A673 (cell line): ENCODE measurements at regions not wholly inside any gene's neighbourhood (a gene's known extent, or its start where the extent isn't known, plus 50 kb on each side); places are given as distances from the start of the nearest gene placed in this dataset.

Experiments used
- BruUV-seq: library from RNA; stranded (reverse); fragments of 400-500 nt; replicated peaks from 2 replicates; lab custom pipeline; 2021; lab: Mats Ljungman, UMichigan
- CTCF ChIA-PET: fragments of 300-600 bp; sonication (Branson Sonifier 250); formaldehyde crosslinking; loops from one replicate; lab custom pipeline; 2022; ENCODE audit warnings: antibody characterized with exemption; lab: Charles Lee
- POLR2A ChIA-PET: fragments of 300-600 bp; sonication (Branson Sonifier 250); formaldehyde crosslinking; loops from one replicate; lab custom pipeline; 2022; ENCODE audit warnings: antibody characterized with exemption; ENCODE audit not compliant: low non-redundant PET; lab: Charles Lee
- DNase-seq: peaks from one replicate; pipeline ENCODE4 v3.0.0-alpha.2; 2015; ENCODE audit warnings: low spot score
- H3K27ac ChIP-seq: fragments of 200-600 bp; sonication (generic); 2 replicates; pipeline ENCODE4 v1.5.1; 2016; ENCODE audit warnings: mixed run types, low read depth, mild to moderate bottlenecking, mixed read lengths, antibody characterized with exemption, low read length; ENCODE audit not compliant: poor library complexity, severe bottlenecking
- H3K27me3 ChIP-seq: fragments of 200-600 bp; sonication (generic); replicated peaks from 2 replicates; pipeline ENCODE4 v1.6.1; 2017; ENCODE audit warnings: mixed run types, low read depth, mild to moderate bottlenecking, mixed read lengths, antibody characterized with exemption, low read length; ENCODE audit not compliant: insufficient read depth, poor library complexity
- H3K36me3 ChIP-seq: fragments of 200-600 bp; sonication (generic); 2 replicates; pipeline ENCODE4 v1.6.1; 2016; ENCODE audit warnings: mixed run types, mild to moderate bottlenecking, mixed read lengths, antibody characterized with exemption, low read length; ENCODE audit not compliant: insufficient read depth, poor library complexity, severe bottlenecking
- H3K4me1 ChIP-seq: fragments of 200-600 bp; sonication (generic); 2 replicates; pipeline ENCODE4 v1.6.1; 2017; ENCODE audit warnings: mixed run types, mild to moderate bottlenecking, mixed read lengths, antibody characterized with exemption, low read length; ENCODE audit not compliant: insufficient read depth, poor library complexity, severe bottlenecking
- H3K4me3 ChIP-seq: fragments of 200-600 bp; sonication (generic); 2 replicates; pipeline ENCODE4 v1.5.1; 2016; ENCODE audit warnings: low read depth, mixed run types, mild to moderate bottlenecking, mixed read lengths, low read length; ENCODE audit not compliant: poor library complexity, severe bottlenecking
- H3K9me3 ChIP-seq: fragments of 200-600 bp; sonication (generic); 2 replicates; pipeline ENCODE4 v1.6.1; 2016; ENCODE audit warnings: mixed run types, low read depth, mild to moderate bottlenecking, mixed read lengths, antibody characterized with exemption, low read length; ENCODE audit not compliant: poor library complexity, severe bottlenecking
- CTCF ChIP-seq: fragments of 300-800, 200-600 bp; sonication (generic); conservative IDR thresholded peaks from 2 replicates; pipeline ENCODE4 v1.5.1; 2017; ENCODE audit warnings: low read depth, mild to moderate bottlenecking, antibody characterized with exemption, low read length, moderate library complexity, mixed read lengths
- EZH2 ChIP-seq: fragments of 200-600 bp; sonication (generic); IDR thresholded peaks from 2 replicates; pipeline ENCODE4 v1.6.1; 2017; ENCODE audit warnings: borderline replicate concordance, low read depth, mild to moderate bottlenecking, mixed read lengths, antibody characterized with exemption, low read length; ENCODE audit not compliant: poor library complexity, severe bottlenecking
- intact Hi-C: fragments of 100-400 bp; cut with micrococcal nuclease; formaldehyde crosslinking; loops from one replicate; pipeline ENCODE4 v1.10.0; 2022; ENCODE audit not compliant: unreplicated experiment

GRCh38 chr2:753123-753522, 75.9 kb upstream of the TMEM18 start:
- ChIA-PET POLR2A (no interaction called here), CTCF (no interaction called here)
- Histone ChIP-seq H3K27ac (no peak overlapping the region), H3K36me3 (no peaks in the 10 kb centered on the region), H3K4me1 (no peaks in the 10 kb centered on the region), H3K9me3 (no peaks in the 10 kb centered on the region), H3K27me3 (no peaks in the 10 kb centered on the region), H3K4me3 (no peak overlapping the region)
- BruUV-seq, result no TSS peak
- intact Hi-C loops, result no loop called here
- DNase-seq, result no peak
- TF ChIP-seq CTCF, result no peak
- TF ChIP-seq EZH2, result no peak

- H3K9me3 ChIP-seq, result no peaks in the 10 kb centered on the region
- BruUV-seq, result no TSS peak
- POLR2A ChIA-PET, result no interaction called here
- TF ChIP-seq EZH2 (no peak), CTCF (no peak)
- no peak overlapping the region for H3K4me3 ChIP-seq
- H3K27ac ChIP-seq, result no peak overlapping the region
- no peaks in the 10 kb centered on the region for H3K27me3 ChIP-seq
- CTCF ChIA-PET, result no interaction called here
- H3K36me3 ChIP-seq, result no peaks in the 10 kb centered on the region
- H3K4me1 ChIP-seq, result no peaks in the 10 kb centered on the region
- DNase-seq, result no peak
- intact Hi-C loops, result no loop called here
These were observed 74.3 kb upstream of the TMEM18 start for GRCh38 chr2:751474-751873.

- no peak overlapping the region for H3K27ac ChIP-seq
- no peak overlapping the region for H3K4me3 ChIP-seq
- no peaks in the 10 kb centered on the region for H3K9me3 ChIP-seq
- no peaks in the 10 kb centered on the region for H3K4me1 ChIP-seq
- no peak for DNase-seq
- TF ChIP-seq EZH2, result no peak
- no peak for TF ChIP-seq CTCF
- intact Hi-C loops, result no loop called here
- H3K27me3 ChIP-seq, result no peaks in the 10 kb centered on the region
- CTCF ChIA-PET, result no interaction called here
- no peaks in the 10 kb centered on the region for H3K36me3 ChIP-seq
- POLR2A ChIA-PET, result no interaction called here
- BruUV-seq, result no TSS peak
These were observed 73.4 kb upstream of the TMEM18 start for GRCh38 chr2:750628-751027.
